Tibial nerve (tissue), 4 donors: ENCODE measurements at regions not wholly inside any gene's neighbourhood (a gene's known extent, or its start where the extent isn't known, plus 50 kb on each side); places are given as distances from the start of the nearest gene placed in this dataset.

Experiments used
- EP300 ChIP-seq, 2 donors: sonication (generic); formaldehyde crosslinking; IDR thresholded peaks; one replicate each; pipeline ENCODE4 v1.6.1; 2017; ENCODE audit warnings: antibody characterized with exemption in 2 of 2, mild to moderate bottlenecking in 1 of 2
- TF ChIP-seq, protein P1 (sequence below), 5 experiments: fragments of 200-600 bp in 3 of 5; fragments of 450-650 bp in 2 of 5; sonication (generic) in 3 of 5; IDR thresholded peaks; one replicate each; pipeline ENCODE4 v1.5.1; 2016 to 2019; ENCODE audit warnings: antibody characterized with exemption in 5 of 5, mild to moderate bottlenecking in 3 of 5, moderate library complexity in 2 of 5

DNA sequence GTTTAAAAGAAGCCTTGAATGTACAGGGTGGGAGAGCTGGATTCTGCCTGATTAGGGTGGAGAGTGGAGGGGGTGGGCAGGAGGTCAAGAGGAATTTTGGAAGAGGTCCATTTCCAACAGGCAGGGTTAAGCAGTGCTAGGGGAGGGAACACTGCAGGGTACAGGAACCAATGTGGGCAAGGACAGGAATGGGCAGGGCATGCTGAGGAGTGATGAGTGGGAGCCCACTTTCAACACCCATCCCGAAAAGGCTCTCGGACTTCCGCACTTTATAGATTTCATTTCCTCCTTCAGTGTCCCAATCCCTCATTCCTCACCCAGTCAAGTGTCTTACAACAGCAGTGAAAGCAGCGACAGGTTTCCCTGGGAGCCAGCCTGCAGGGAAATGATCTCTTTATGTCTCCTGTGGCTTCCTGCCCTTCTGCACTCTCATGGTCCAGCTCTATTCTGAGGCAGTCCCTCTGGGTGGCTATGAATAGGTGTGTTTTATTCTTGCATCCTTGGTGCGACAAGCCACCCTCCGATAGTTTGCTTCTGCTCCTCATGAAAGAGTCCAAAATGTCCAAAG lies 50.5 kb upstream of the ZNF507 start:
- no peak for TF ChIP-seq EP300 (IDR thresholded peaks at IDR 0.05)
- TF ChIP-seq, protein P1, sequence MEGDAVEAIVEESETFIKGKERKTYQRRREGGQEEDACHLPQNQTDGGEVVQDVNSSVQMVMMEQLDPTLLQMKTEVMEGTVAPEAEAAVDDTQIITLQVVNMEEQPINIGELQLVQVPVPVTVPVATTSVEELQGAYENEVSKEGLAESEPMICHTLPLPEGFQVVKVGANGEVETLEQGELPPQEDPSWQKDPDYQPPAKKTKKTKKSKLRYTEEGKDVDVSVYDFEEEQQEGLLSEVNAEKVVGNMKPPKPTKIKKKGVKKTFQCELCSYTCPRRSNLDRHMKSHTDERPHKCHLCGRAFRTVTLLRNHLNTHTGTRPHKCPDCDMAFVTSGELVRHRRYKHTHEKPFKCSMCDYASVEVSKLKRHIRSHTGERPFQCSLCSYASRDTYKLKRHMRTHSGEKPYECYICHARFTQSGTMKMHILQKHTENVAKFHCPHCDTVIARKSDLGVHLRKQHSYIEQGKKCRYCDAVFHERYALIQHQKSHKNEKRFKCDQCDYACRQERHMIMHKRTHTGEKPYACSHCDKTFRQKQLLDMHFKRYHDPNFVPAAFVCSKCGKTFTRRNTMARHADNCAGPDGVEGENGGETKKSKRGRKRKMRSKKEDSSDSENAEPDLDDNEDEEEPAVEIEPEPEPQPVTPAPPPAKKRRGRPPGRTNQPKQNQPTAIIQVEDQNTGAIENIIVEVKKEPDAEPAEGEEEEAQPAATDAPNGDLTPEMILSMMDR (IDR thresholded peaks at IDR 0.05) = no peak
